Endodermal cell (in vitro differentiated cells): ENCODE measurements at regions not wholly inside any gene's neighbourhood (a gene's known extent, or its start where the extent isn't known, plus 50 kb on each side); places are given as distances from the start of the nearest gene placed in this dataset.
"Not testable (repeated sequence)": the region's sequence is repeated elsewhere in the genome, so short reads cannot be mapped to it uniquely, and the experiment has no call there.

Experiments used
- DNase-seq: peaks from one replicate; pipeline ENCODE4 v3.0.0-alpha.2; 2017
- H3K27ac ChIP-seq: 2 replicates; pipeline ENCODE4 v1.5.1; 2013; ENCODE audit warnings: mild to moderate bottlenecking, low read depth, low read length, moderate library complexity
- H3K27me3 ChIP-seq: 2 replicates; pipeline ENCODE4 v1.6.1; 2013; ENCODE audit warnings: mild to moderate bottlenecking, low read length, moderate library complexity; ENCODE audit not compliant: insufficient read depth, control insufficient read depth, poor library complexity, severe bottlenecking
- H3K36me3 ChIP-seq: 2 replicates; pipeline ENCODE4 v1.7.0; 2013; ENCODE audit warnings: mild to moderate bottlenecking, low read length, moderate library complexity; ENCODE audit not compliant: control insufficient read depth, insufficient read depth
- H3K4me1 ChIP-seq: one replicate; pipeline ENCODE4 v1.7.0; 2013; ENCODE audit warnings: low read length; ENCODE audit not compliant: control insufficient read depth, insufficient read depth
- H3K4me3 ChIP-seq: 2 replicates; pipeline ENCODE4 v1.5.1; 2013; ENCODE audit warnings: mild to moderate bottlenecking, low read length, moderate library complexity
- H3K9ac ChIP-seq: 2 replicates; pipeline ENCODE4 v1.6.1; 2013; ENCODE audit warnings: mild to moderate bottlenecking, low read length, moderate library complexity; ENCODE audit not compliant: poor library complexity, severe bottlenecking; ENCODE audit errors: extremely low read depth
- H3K9me3 ChIP-seq: 2 replicates; pipeline ENCODE4 v1.6.1; 2013; ENCODE audit warnings: mild to moderate bottlenecking, low read length, moderate library complexity; ENCODE audit not compliant: control insufficient read depth
- H3K27ac Mint-ChIP-seq: 2 replicates; pipeline ENCODE4 v1.8.0; 2020; ENCODE audit warnings: mixed read lengths
- H3K27me3 Mint-ChIP-seq: 2 replicates; pipeline ENCODE4 v1.8.0; 2021; ENCODE audit warnings: mild to moderate bottlenecking, mixed read lengths; ENCODE audit not compliant: insufficient read depth
- H3K36me3 Mint-ChIP-seq: 2 replicates; pipeline ENCODE4 v1.8.0; 2020; ENCODE audit warnings: low read depth, mixed read lengths
- H3K4me1 Mint-ChIP-seq: 2 replicates; pipeline ENCODE4 v1.8.0; 2020; ENCODE audit warnings: mixed read lengths
- H3K4me3 Mint-ChIP-seq: 2 replicates; pipeline ENCODE4 v1.8.0; 2020; ENCODE audit warnings: mild to moderate bottlenecking, moderate library complexity, mixed read lengths
- H3K9me3 Mint-ChIP-seq: 2 replicates; pipeline ENCODE4 v1.8.0; 2020; ENCODE audit warnings: mild to moderate bottlenecking, mixed read lengths
- CTCF ChIP-seq: fragments of 200-600 bp; sonication (generic); conservative IDR thresholded peaks from 2 replicates; pipeline ENCODE4 v1.5.0; 2021; ENCODE audit warnings: antibody characterized with exemption, mild to moderate bottlenecking
- WGBS, 2 experiments: methylation state at CpG; one replicate each; pipeline versions ENCODE4 v1.1.5 to v1.1.7; 2013; ENCODE audit warnings: missing lambda C conversion rate in 2 of 2, mixed read lengths in 1 of 2; ENCODE audit not compliant: insufficient coverage in 1 of 2, insufficient read length in 1 of 2; 5-methylcytosine and 5-hydroxymethylcytosine counted together

- H3K4me1 Mint-ChIP-seq, result peaks cover 10% of the 10 kb centered on the region
- H3K27me3 Mint-ChIP-seq, result peaks cover 76% of the 10 kb centered on the region
- H3K36me3 Mint-ChIP-seq, result peaks cover 1% of the 10 kb centered on the region
- peaks cover 21% of the 10 kb centered on the region for H3K9me3 ChIP-seq
- no peak overlapping the region for H3K27ac Mint-ChIP-seq
- no peak overlapping the region for H3K4me3 Mint-ChIP-seq
- no peaks in the 10 kb centered on the region for H3K36me3 ChIP-seq
- no peak overlapping the region for H3K4me3 ChIP-seq
- 80 to 84% methylated on average over 1 to 2 of the region's 2 CpGs for WGBS, 2 experiments
- TF ChIP-seq CTCF, result no peak
- peaks cover 14% of the 10 kb centered on the region for H3K27me3 ChIP-seq
- H3K4me1 ChIP-seq, result no peaks in the 10 kb centered on the region
- DNase-seq, result no peak
- no peak overlapping the region for H3K9ac ChIP-seq
- H3K9me3 Mint-ChIP-seq, result peaks cover 16% of the 10 kb centered on the region
- H3K27ac ChIP-seq, result no peak overlapping the region
These were observed 107.9 kb upstream of the SRSF6 start for GRCh38 chr20:43349841-43350240.

GRCh38 chr20:43347839-43348238 lies 109.9 kb upstream of the SRSF6 start:
- not testable (repeated sequence) for H3K36me3 Mint-ChIP-seq, H3K27ac Mint-ChIP-seq, DNase-seq, H3K36me3 ChIP-seq, H3K4me1 ChIP-seq, H3K4me3 Mint-ChIP-seq, H3K4me3 ChIP-seq, H3K27ac ChIP-seq, H3K4me1 Mint-ChIP-seq, H3K9ac ChIP-seq
- Mint-ChIP-seq H3K27me3 (peaks cover 86% of the 10 kb centered on the region), H3K9me3 (peaks cover 31% of the 10 kb centered on the region)
- H3K27me3 ChIP-seq, result peaks cover 14% of the 10 kb centered on the region
- 88 to 93% methylated on average over 5 of the region's 5 CpGs for WGBS, 2 experiments
- peaks cover 41% of the 10 kb centered on the region for H3K9me3 ChIP-seq

GRCh38 chr20:43345676-43346075 lies 112.0 kb upstream of the SRSF6 start:
- Mint-ChIP-seq H3K36me3 (peaks cover 5% of the 10 kb centered on the region), H3K27me3 (peaks cover 79% of the 10 kb centered on the region), H3K4me3 (no peak overlapping the region), H3K27ac (no peak overlapping the region), H3K9me3 (peaks cover 28% of the 10 kb centered on the region), H3K4me1 (peaks cover 10% of the 10 kb centered on the region)
- no peak for DNase-seq
- Histone ChIP-seq H3K4me3 (no peak overlapping the region), H3K9ac (no peak overlapping the region), H3K27me3 (peaks cover 14% of the 10 kb centered on the region), H3K4me1 (no peaks in the 10 kb centered on the region), H3K9me3 (peaks cover 42% of the 10 kb centered on the region), H3K27ac (no peak overlapping the region), H3K36me3 (no peaks in the 10 kb centered on the region)
- 82 to 83% methylated on average over 2 to 8 of the region's 8 CpGs for WGBS, 2 experiments
- no peak for TF ChIP-seq CTCF

GRCh38 chr20:43341511-43341910 lies 116.2 kb upstream of the SRSF6 start:
- Histone ChIP-seq H3K4me1 (no peaks in the 10 kb centered on the region), H3K36me3 (no peaks in the 10 kb centered on the region), H3K27me3 (no peaks in the 10 kb centered on the region), H3K9me3 (peaks cover 50% of the 10 kb centered on the region), H3K27ac (no peak overlapping the region), H3K9ac (no peak overlapping the region), H3K4me3 (no peak overlapping the region)
- Mint-ChIP-seq H3K27ac (no peak overlapping the region), H3K9me3 (peaks cover 61% of the 10 kb centered on the region), H3K36me3 (peaks cover 5% of the 10 kb centered on the region), H3K27me3 (peaks cover 45% of the 10 kb centered on the region), H3K4me1 (no peaks in the 10 kb centered on the region), H3K4me3 (no peak overlapping the region)
- no peak for DNase-seq
- WGBS, 2 experiments, result 73 to 79% methylated on average over 3 to 5 of the region's 5 CpGs
- no peak for TF ChIP-seq CTCF
